Epithelial cell of proximal tubule (primary cell): ENCODE measurements at regions not wholly inside any gene's neighbourhood (a gene's known extent, or its start where the extent isn't known, plus 50 kb on each side); places are given as distances from the start of the nearest gene placed in this dataset.

ENCODE experiments used
- DNase-seq: peaks from one replicate; pipeline ENCODE4 v3.0.0-alpha.2; 2011; ENCODE audit warnings: low read depth
- H3K4me3 ChIP-seq: 2 replicates; pipeline ENCODE4 v1.5.1; 2011; ENCODE audit warnings: low read depth, mild to moderate bottlenecking, low read length
- CTCF ChIP-seq: conservative IDR thresholded peaks from 2 replicates; pipeline ENCODE4 v1.5.1; 2012; ENCODE audit warnings: low read depth, mild to moderate bottlenecking, low read length

DNA sequence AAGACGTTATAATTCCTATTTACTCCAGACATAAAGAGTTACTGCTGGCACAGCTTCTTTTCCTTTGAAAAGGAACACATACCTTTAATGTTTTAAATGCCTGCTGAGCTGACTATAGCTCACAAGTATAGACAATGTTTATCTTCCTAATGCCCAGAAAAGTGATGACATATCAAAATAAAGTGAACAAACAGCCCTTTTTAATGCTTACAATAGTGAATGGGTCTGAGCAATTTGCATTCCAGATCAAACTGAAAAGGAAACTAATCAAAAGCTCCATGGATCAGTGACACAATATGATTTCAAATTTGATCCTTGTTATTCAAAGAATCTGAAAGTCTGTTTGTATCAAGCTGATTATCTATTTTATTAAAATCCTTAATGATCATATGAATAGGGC lies 233.6 kb upstream of the SEMA3E start:
- no peak for TF ChIP-seq CTCF
- no peak overlapping the region for H3K4me3 ChIP-seq
- no peak for DNase-seq

- DNase-seq = no peak
- H3K4me3 ChIP-seq = no peak overlapping the region
- TF ChIP-seq CTCF = no peak
These were observed 230.1 kb upstream of the SEMA3E start for GRCh38 chr7:83879063-83879462.

- no peak for DNase-seq
- no peak for TF ChIP-seq CTCF
- H3K4me3 ChIP-seq = no peak overlapping the region
These were observed 229.7 kb upstream of the SEMA3E start for GRCh38 chr7:83878614-83879013.

DNA sequence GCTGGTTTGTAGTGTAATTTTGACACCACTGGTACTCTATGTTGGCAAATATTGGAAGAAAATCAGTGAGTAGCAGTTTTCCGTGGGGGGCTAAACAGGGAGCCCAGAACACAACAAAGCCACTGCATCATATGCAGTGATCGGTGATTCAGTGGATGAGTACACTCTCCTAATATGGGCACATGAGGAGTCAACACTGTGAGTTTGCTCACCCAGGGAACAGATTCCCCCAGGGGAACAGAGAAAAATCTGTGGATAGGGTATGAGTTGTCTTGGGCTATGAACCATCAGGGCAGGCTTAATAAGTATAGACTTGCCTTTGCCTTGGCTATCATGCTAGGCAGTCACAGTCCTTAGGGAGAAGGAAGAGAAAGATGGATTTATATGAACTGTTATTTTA lies 227.7 kb upstream of the SEMA3E start:
- no peak for DNase-seq
- no peak overlapping the region for H3K4me3 ChIP-seq
- TF ChIP-seq CTCF = no peak

GRCh38 chr7:83873459-83873858 lies 224.5 kb upstream of the SEMA3E start:
- no peak overlapping the region for H3K4me3 ChIP-seq
- TF ChIP-seq CTCF = no peak
- DNase-seq = no peak

DNA sequence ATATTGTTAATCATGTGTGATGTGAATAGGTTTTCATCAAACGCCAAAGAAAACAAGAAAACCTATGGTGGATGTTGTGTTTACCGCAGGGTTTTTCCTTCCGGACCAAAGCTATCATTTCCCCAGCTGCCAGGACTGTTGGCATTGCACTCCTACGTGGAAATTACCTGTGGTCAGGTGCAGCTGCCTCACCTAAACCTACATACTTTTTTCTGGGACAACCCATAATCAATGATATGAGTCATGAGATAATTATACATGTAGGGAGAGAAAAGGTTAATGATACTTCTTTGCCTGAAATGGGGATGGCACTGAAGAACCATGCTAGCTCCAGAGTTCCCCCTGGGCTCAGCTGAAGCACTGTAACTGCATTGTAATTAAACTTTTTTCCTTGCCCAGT lies 223.6 kb upstream of the SEMA3E start:
- H3K4me3 ChIP-seq = no peak overlapping the region
- TF ChIP-seq CTCF = no peak
- no peak for DNase-seq

GRCh38 chr7:83870515-83870914 lies 221.6 kb upstream of the SEMA3E start:
- H3K4me3 ChIP-seq = no peak overlapping the region
- DNase-seq = no peak
- TF ChIP-seq CTCF = no peak
